Fibroblast of the conjunctiva (primary cell): ENCODE measurements at regions not wholly inside any gene's neighbourhood (a gene's known extent, or its start where the extent isn't known, plus 50 kb on each side); places are given as distances from the start of the nearest gene placed in this dataset.

ENCODE experiments used
- DNase-seq: peaks from one replicate; pipeline ENCODE4 v3.0.0-alpha.2; 2010; ENCODE audit warnings: low read depth

GRCh38 chr14:101469382-101470247, 91.7 kb upstream of the DIO3 start:
- DNase-seq = no peak

GRCh38 chr14:101470266-101470665, 91.0 kb upstream of the DIO3 start:
- no peak for DNase-seq

GRCh38 chr14:101471723-101472517, 89.4 kb upstream of the DIO3 start:
- no peak for DNase-seq

GRCh38 chr14:101472518-101472849, 88.8 kb upstream of the DIO3 start:
- no peak for DNase-seq

GRCh38 chr14:101473045-101473729, 88.1 kb upstream of the DIO3 start:
- DNase-seq = no peak

- no peak for DNase-seq
Observed at GRCh38 chr14:101473795-101474562, 87.3 kb upstream of the DIO3 start.

- no peak for DNase-seq
Observed at GRCh38 chr14:101474563-101475455, 86.5 kb upstream of the DIO3 start.

- peak; percentile 49 for DNase-seq
Observed at GRCh38 chr14:101475456-101476257, 85.6 kb upstream of the DIO3 start.

- DNase-seq = no peak
Observed at GRCh38 chr14:101476258-101476915, 84.9 kb upstream of the DIO3 start.

- no peak for DNase-seq
Observed at GRCh38 chr14:101476916-101477553, 84.3 kb upstream of the DIO3 start.

- no peak for DNase-seq
Observed at GRCh38 chr14:101477648-101478047, 83.6 kb upstream of the DIO3 start.

- DNase-seq = no peak
Observed at GRCh38 chr14:101478096-101478495, 83.2 kb upstream of the DIO3 start.

- no peak for DNase-seq
Observed at GRCh38 chr14:101478796-101479410, 82.4 kb upstream of the DIO3 start.

- no peak for DNase-seq
Observed at GRCh38 chr14:101480022-101480746, 81.1 kb upstream of the DIO3 start.

- no peak for DNase-seq
Observed at GRCh38 chr14:101480747-101481530, 80.4 kb upstream of the DIO3 start.

- DNase-seq = no peak
Observed at GRCh38 chr14:101481557-101481956, 79.7 kb upstream of the DIO3 start.

- DNase-seq = no peak
Observed at GRCh38 chr14:101482066-101482465, 79.2 kb upstream of the DIO3 start.
